ENCODE measurements at regions not wholly inside any gene's neighbourhood (a gene's known extent, or its start where the extent isn't known, plus 50 kb on each side); places are given as distances from the start of the nearest gene placed in this dataset.

GRCh38 chr9:116081435-116082115 lies 72.0 kb upstream of the PAPPA start:
- Mint-ChIP-seq H3K36me3 (no peaks in the 10 kb centered on the region), H3K9me3 (no peaks in the 10 kb centered on the region), H3K4me1 (no peaks in the 10 kb centered on the region), H3K4me3 (no peak overlapping the region), H3K27me3 (no peaks in the 10 kb centered on the region), H3K27ac (no peak overlapping the region)
- DNase-seq = no peak

DNA sequence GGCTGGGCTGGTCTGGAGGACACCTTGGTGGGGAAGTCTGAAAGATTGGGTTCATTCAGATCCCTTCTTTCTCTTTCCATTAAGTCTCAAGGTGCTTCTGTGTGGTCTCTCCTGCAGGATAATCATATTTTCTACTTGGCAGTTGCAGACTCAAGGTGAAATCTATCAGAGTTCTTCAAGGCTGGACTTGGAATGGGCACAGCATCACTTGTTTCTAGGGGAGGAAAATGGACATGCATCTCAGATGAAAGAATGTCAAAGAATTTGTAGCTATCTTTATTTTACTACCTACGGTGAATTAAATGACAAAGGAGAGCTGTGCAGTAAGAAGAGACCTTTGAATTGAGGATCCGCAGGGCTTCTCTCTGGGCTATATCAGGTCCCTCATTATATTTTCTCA lies 69.8 kb upstream of the PAPPA start:
- H3K4me1 Mint-ChIP-seq = no peaks in the 10 kb centered on the region
- no peaks in the 10 kb centered on the region for H3K36me3 Mint-ChIP-seq
- no peak overlapping the region for H3K4me3 Mint-ChIP-seq
- no peaks in the 10 kb centered on the region for H3K9me3 Mint-ChIP-seq
- no peak overlapping the region for H3K27ac Mint-ChIP-seq
- no peak for DNase-seq
- no peaks in the 10 kb centered on the region for H3K27me3 Mint-ChIP-seq

DNA sequence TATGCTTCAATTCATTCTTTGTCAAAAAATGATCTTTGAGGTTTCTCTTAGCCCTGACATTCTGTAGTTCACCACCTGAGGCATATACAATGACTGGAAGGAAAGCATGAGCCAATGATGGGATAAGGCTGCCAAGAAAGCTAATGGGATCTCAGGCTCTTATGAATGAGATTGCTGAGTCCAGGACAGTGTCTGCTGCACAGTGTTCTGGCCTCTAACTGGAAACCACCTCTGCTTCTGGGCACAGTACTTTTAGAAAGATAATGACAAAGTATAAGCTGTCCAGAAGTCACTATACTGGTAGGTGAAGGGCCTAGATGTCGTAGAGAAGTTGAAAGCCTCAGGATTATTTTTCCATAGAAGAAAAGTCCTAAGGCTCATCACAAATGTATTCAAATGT lies 69.1 kb upstream of the PAPPA start:
- Mint-ChIP-seq H3K4me1 (no peaks in the 10 kb centered on the region), H3K27me3 (no peaks in the 10 kb centered on the region), H3K27ac (no peak overlapping the region), H3K4me3 (no peak overlapping the region), H3K36me3 (no peaks in the 10 kb centered on the region), H3K9me3 (no peaks in the 10 kb centered on the region)
- DNase-seq = no peak

- no peak for DNase-seq
- Mint-ChIP-seq H3K4me1 (no peaks in the 10 kb centered on the region), H3K9me3 (peaks cover 2% of the 10 kb centered on the region), H3K27ac (no peak overlapping the region), H3K4me3 (no peak overlapping the region), H3K27me3 (no peaks in the 10 kb centered on the region), H3K36me3 (no peaks in the 10 kb centered on the region)
These were observed 66.3 kb upstream of the PAPPA start for GRCh38 chr9:116087246-116087645.

GRCh38 chr9:116087751-116088194 lies 65.8 kb upstream of the PAPPA start:
- H3K27me3 Mint-ChIP-seq = no peaks in the 10 kb centered on the region
- peaks cover 2% of the 10 kb centered on the region for H3K9me3 Mint-ChIP-seq
- no peaks in the 10 kb centered on the region for H3K4me1 Mint-ChIP-seq
- no peak overlapping the region for H3K4me3 Mint-ChIP-seq
- no peak overlapping the region for H3K27ac Mint-ChIP-seq
- H3K36me3 Mint-ChIP-seq = no peaks in the 10 kb centered on the region
- DNase-seq = no peak

DNA sequence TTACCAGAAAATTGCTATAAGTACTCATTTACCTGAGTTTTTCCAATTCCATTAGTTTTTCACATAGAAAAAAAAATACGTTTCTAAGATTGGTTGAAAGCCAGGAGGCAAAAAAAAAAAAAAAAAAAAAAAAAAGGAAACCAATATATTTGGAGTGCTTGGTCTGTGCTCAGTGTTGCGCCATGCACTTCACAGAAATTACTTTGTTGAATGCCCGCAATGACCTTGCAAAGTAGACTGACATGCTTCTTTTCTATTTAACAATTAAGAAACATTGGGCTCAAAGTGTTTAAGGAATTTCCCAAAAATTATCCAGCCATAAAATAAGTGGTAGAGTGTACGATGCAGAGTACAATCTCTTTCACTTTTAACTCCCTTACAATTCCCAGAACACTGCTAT lies 65.2 kb upstream of the PAPPA start:
- Mint-ChIP-seq H3K4me3 (no peak overlapping the region), H3K9me3 (peaks cover 2% of the 10 kb centered on the region), H3K27me3 (no peaks in the 10 kb centered on the region), H3K4me1 (no peaks in the 10 kb centered on the region), H3K27ac (no peak overlapping the region), H3K36me3 (no peaks in the 10 kb centered on the region)
- DNase-seq = no peak

DNA sequence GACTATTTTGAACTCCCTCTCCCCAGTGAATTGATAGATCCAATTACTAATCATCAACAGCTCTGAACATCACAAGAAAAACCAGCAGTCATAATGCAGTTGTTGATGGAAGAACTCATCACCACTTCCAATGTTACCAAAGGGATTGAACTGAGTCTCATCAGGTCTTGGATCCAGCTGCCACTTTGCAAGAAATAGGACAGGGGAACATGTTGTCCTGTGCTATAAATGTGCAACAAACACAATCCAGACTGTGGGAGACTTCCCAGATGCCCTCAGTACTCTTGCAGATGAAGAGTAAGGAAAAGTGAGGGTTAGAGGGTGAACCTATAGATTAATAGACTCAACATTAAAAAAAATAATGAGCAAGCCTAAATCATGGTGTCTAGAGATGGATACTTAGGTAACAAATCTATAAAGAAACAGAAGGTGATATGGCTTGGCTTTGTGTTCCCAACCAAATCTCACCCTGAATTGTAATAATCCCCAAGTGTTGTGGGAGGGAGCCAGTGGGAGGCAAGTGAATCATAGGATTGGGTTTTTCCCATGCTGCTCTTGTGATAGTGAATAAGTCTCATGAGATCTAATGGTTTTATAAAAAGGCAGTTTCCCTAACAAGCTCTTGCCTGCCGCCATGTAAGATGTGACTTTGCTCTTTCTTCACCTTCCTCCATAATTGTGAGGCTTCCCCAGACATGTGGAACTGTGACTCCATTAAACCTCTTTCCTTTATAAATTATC lies 63.4 kb upstream of the PAPPA start:
- H3K4me3 Mint-ChIP-seq = no peak overlapping the region
- H3K4me1 Mint-ChIP-seq = no peaks in the 10 kb centered on the region
- H3K9me3 Mint-ChIP-seq = peaks cover 2% of the 10 kb centered on the region
- no peak for DNase-seq
- no peaks in the 10 kb centered on the region for H3K27me3 Mint-ChIP-seq
- H3K36me3 Mint-ChIP-seq = no peaks in the 10 kb centered on the region
- no peak overlapping the region for H3K27ac Mint-ChIP-seq

DNA sequence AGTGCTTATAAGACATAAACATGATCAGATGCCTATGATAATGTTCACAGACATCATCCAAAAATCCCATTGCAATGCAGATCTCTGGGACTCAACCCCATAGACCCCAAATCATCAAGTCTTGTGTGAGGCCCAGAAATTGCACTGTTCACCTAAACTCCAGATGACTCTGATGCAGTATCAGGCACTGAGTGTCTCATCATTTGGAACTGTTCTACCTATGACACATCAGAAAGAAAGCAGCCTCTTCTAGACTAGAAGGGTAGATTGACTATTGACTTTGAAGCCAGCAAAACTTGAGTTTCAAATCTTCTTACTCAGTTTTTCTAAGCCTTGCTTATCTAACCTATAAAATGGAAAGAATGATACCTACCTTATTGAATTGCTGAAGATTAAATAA lies 58.7 kb upstream of the PAPPA start:
- Mint-ChIP-seq H3K36me3 (no peaks in the 10 kb centered on the region), H3K27me3 (no peaks in the 10 kb centered on the region), H3K4me3 (no peak overlapping the region), H3K9me3 (peaks cover 3% of the 10 kb centered on the region), H3K27ac (no peak overlapping the region), H3K4me1 (no peaks in the 10 kb centered on the region)
- no peak for DNase-seq

GRCh38 chr9:116095403-116095802 lies 58.2 kb upstream of the PAPPA start:
- H3K36me3 Mint-ChIP-seq = no peaks in the 10 kb centered on the region
- H3K9me3 Mint-ChIP-seq = peaks cover 3% of the 10 kb centered on the region
- no peaks in the 10 kb centered on the region for H3K4me1 Mint-ChIP-seq
- H3K27ac Mint-ChIP-seq = no peak overlapping the region
- H3K4me3 Mint-ChIP-seq = no peak overlapping the region
- H3K27me3 Mint-ChIP-seq = no peaks in the 10 kb centered on the region
- DNase-seq = no peak

- Mint-ChIP-seq H3K9me3 (peaks cover 1% of the 10 kb centered on the region), H3K4me1 (no peaks in the 10 kb centered on the region), H3K27me3 (no peaks in the 10 kb centered on the region), H3K36me3 (no peaks in the 10 kb centered on the region), H3K4me3 (no peak overlapping the region), H3K27ac (no peak overlapping the region)
- no peak for DNase-seq
These were observed 57.5 kb upstream of the PAPPA start for GRCh38 chr9:116096046-116096445.

DNA sequence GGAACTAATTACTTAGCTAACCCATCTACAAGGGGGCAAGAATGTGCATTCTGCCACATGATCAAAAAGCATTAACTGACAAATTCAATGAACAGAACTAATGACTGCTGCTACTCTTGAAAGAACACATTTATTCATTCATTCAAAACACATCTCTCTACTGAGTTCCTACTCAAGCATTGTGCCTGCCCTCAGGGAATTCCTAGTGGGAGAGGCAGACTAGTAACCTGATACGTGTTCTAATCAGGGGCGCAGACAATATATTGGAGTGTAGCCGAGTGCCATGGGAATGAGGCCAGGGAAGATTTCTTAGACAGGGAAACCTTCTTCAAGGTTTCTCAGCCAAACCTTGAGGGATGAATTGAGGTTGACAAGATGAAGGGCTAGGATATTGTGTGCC lies 56.7 kb upstream of the PAPPA start:
- H3K27ac Mint-ChIP-seq = no peak overlapping the region

DNA sequence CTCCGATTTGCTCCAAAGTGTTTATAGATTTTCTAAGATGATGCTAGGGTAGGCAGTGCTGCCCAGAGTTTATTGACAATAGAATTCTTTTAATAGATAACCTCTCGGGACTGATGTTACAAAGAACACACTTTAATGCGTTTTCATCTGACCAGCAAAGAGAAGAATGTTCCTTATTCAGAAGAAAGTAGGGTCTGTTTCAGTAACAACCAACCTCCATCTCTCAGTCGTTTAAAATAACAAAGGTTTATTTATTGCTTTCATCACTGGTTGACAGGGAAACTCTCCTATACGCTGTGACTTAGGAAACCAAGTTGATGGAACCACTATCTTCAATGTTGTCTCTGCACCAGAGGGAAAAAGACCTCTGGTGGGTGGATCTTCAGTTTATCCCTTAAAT lies 55.1 kb upstream of the PAPPA start:
- no peak for DNase-seq
- no peak overlapping the region for H3K27ac Mint-ChIP-seq
- no peaks in the 10 kb centered on the region for H3K36me3 Mint-ChIP-seq
- peaks cover 1% of the 10 kb centered on the region for H3K9me3 Mint-ChIP-seq
- H3K4me1 Mint-ChIP-seq = no peaks in the 10 kb centered on the region
- H3K27me3 Mint-ChIP-seq = no peaks in the 10 kb centered on the region
- H3K4me3 Mint-ChIP-seq = no peak overlapping the region

More for the DNA sequence above, 56.7 kb upstream of the PAPPA start:
- DNase-seq = no peak
- Mint-ChIP-seq H3K9me3 (peaks cover 1% of the 10 kb centered on the region), H3K4me3 (no peak overlapping the region), H3K4me1 (no peaks in the 10 kb centered on the region), H3K36me3 (no peaks in the 10 kb centered on the region), H3K27me3 (no peaks in the 10 kb centered on the region)

GRCh38 chr9:116099821-116100220 lies 53.8 kb upstream of the PAPPA start:
- no peaks in the 10 kb centered on the region for H3K27me3 Mint-ChIP-seq
- H3K4me3 Mint-ChIP-seq = no peak overlapping the region
- H3K36me3 Mint-ChIP-seq = no peaks in the 10 kb centered on the region
- no peak for DNase-seq
- no peaks in the 10 kb centered on the region for H3K4me1 Mint-ChIP-seq
- peaks cover 1% of the 10 kb centered on the region for H3K9me3 Mint-ChIP-seq
- no peak overlapping the region for H3K27ac Mint-ChIP-seq

GRCh38 chr9:116100711-116101121 lies 52.9 kb upstream of the PAPPA start:
- DNase-seq = no peak
- Mint-ChIP-seq H3K27me3 (no peaks in the 10 kb centered on the region), H3K36me3 (no peaks in the 10 kb centered on the region), H3K4me3 (no peak overlapping the region), H3K27ac (no peak overlapping the region), H3K4me1 (no peaks in the 10 kb centered on the region), H3K9me3 (no peaks in the 10 kb centered on the region)

GRCh38 chr9:116101516-116101915 lies 52.1 kb upstream of the PAPPA start:
- DNase-seq = no peak
- Mint-ChIP-seq H3K27ac (no peak overlapping the region), H3K36me3 (no peaks in the 10 kb centered on the region), H3K4me3 (no peak overlapping the region), H3K9me3 (no peaks in the 10 kb centered on the region), H3K27me3 (no peaks in the 10 kb centered on the region), H3K4me1 (no peaks in the 10 kb centered on the region)

- no peak overlapping the region for H3K4me3 Mint-ChIP-seq
- H3K4me1 Mint-ChIP-seq = no peaks in the 10 kb centered on the region
- no peaks in the 10 kb centered on the region for H3K9me3 Mint-ChIP-seq
- H3K27me3 Mint-ChIP-seq = no peaks in the 10 kb centered on the region
- no peak overlapping the region for H3K27ac Mint-ChIP-seq
- no peaks in the 10 kb centered on the region for H3K36me3 Mint-ChIP-seq
- no peak for DNase-seq
These were observed 51.0 kb upstream of the PAPPA start for GRCh38 chr9:116102596-116102995.
